Subcutaneous abdominal adipose tissue (tissue), 5 donors: ENCODE measurements at regions not wholly inside any gene's neighbourhood (a gene's known extent, or its start where the extent isn't known, plus 50 kb on each side); places are given as distances from the start of the nearest gene placed in this dataset.

Experiments used
- H3K27ac ChIP-seq: one replicate; pipeline ENCODE4 v1.7.0; 2013; ENCODE audit warnings: low read depth, mild to moderate bottlenecking, inconsistent platforms, low read length, moderate library complexity
- H3K27me3 ChIP-seq, 5 donors: one replicate each; pipeline ENCODE4 v1.7.0; 2013; ENCODE audit warnings: low read length in 5 of 5, inconsistent platforms in 1 of 5; ENCODE audit not compliant: control insufficient read depth in 5 of 5, insufficient read depth in 4 of 5
- H3K36me3 ChIP-seq, 5 donors: one replicate each; pipeline ENCODE4 v1.7.0; 2013; ENCODE audit warnings: low read length in 5 of 5; ENCODE audit not compliant: control insufficient read depth in 5 of 5, insufficient read depth in 5 of 5
- H3K4me1 ChIP-seq, 5 donors: one replicate each; pipeline ENCODE4 v1.7.0; 2013; ENCODE audit warnings: low read length in 5 of 5, mild to moderate bottlenecking in 3 of 5, moderate library complexity in 1 of 5; ENCODE audit not compliant: control insufficient read depth in 5 of 5, insufficient read depth in 5 of 5
- H3K4me3 ChIP-seq, 5 donors: one replicate each; pipeline ENCODE4 v1.7.0; 2013; ENCODE audit warnings: low read length in 5 of 5, low read depth in 1 of 5
- H3K9ac ChIP-seq, 5 donors: one replicate each; pipeline ENCODE4 v1.7.0; 2013; ENCODE audit warnings: low read length in 5 of 5, mild to moderate bottlenecking in 4 of 5, moderate library complexity in 3 of 5
- H3K9me3 ChIP-seq, 5 donors: one replicate each; pipeline ENCODE4 v1.7.0; 2013; ENCODE audit warnings: low read length in 5 of 5; ENCODE audit not compliant: control insufficient read depth in 5 of 5
- donor health status: healthy.
- donor health status: healthy.
- donor health status: healthy.
- donor health status: healthy.
- donor health status: healthy.

DNA sequence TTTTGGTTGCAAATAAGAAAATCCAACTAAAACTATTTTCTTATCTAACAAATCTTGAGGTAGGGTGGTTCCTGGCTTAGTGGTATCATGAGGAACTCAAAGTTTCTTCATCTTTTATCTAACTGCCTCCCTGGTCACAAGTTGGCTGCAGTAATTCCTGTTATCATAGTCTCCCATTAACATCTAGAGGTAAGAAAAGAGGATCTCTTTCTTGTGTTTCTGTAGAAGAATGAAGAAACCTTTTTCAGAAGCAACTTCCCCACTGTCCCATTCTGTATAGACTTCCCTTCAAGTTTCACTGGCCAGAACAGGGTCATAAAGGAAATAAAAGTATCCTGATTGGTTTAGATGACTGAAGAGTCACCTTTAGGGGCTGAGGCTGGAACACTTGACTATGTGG lies 81.8 kb upstream of the ELL2 start:
- no peak overlapping the region for H3K27ac ChIP-seq
- H3K4me3 ChIP-seq, result no peak overlapping the region
- H3K27me3 ChIP-seq, result no peaks in the 10 kb centered on the region
- no peak overlapping the region for H3K9ac ChIP-seq
- H3K4me1 ChIP-seq, result no peaks in the 10 kb centered on the region
- no peaks in the 10 kb centered on the region for H3K36me3 ChIP-seq
- H3K9me3 ChIP-seq, result no peaks in the 10 kb centered on the region

DNA sequence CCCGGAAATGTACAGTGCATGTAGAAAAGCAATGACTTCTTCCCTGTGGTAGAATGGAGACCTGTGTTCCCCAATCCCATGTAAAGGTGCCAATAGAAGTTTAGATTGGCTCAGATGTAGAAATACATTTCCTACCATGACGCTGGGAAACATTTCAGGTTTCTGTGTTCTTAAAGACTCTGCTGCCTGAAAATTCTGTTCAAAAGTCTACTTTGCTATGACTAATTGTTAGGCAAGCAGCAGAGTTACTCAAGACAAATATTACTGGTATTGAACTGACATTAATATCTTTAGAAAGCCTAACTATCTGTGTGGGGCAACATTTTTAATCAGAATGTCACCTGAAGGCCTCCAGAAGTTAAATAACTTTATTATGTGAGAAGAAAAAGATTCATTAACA lies 75.5 kb upstream of the ELL2 start:
- no peaks in the 10 kb centered on the region for H3K4me1 ChIP-seq
- no peak overlapping the region for H3K9ac ChIP-seq
- no peaks in the 10 kb centered on the region for H3K27me3 ChIP-seq
- no peak overlapping the region for H3K4me3 ChIP-seq
- no peak overlapping the region for H3K27ac ChIP-seq
- H3K9me3 ChIP-seq, result peaks cover 0 to 4% (median 0%) of the 10 kb centered on the region in 5 donors
- no peaks in the 10 kb centered on the region for H3K36me3 ChIP-seq

DNA sequence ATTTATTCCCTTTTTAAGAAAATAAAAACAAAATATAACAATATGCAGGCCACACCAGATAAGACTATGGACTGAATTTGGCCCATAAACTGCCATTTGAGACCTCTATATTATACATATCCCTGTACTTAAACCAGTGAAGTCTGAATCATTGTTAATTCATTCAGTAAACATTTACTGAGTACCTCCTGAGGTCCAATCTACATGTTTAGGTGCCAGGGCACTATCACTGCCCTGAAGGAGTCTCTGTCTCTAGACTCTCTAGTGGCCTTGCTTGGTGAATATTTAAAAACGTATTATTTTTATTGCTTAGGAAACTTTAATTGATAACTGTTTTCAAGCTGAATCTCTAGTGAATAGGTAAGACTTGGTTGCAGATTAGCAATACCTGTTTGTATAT lies 74.7 kb upstream of the ELL2 start:
- Histone ChIP-seq H3K9me3 (peaks cover 0 to 7% (median 0%) of the 10 kb centered on the region in 5 donors), H3K36me3 (no peaks in the 10 kb centered on the region), H3K27me3 (no peaks in the 10 kb centered on the region), H3K9ac (no peak overlapping the region), H3K27ac (no peak overlapping the region), H3K4me3 (no peak overlapping the region), H3K4me1 (no peaks in the 10 kb centered on the region)

DNA sequence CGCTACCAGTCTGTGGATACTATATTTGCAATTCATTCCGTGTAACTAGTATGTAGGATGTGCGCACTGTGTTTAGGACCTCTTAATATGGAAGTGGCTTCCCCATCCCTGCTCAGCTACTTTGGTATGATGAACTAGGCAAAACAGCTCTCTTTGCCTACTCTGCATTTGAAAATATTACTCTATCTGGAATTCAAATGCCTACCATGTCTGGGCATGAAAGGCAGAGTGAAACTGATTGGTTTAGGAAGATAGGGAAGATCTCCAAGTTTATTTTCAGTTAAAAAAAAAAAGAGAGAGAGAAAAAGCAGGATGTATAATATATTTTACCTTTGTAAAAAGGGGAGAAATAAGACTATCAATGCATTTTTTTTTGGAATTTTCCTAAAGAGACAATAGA lies 74.1 kb upstream of the ELL2 start:
- no peaks in the 10 kb centered on the region for H3K36me3 ChIP-seq
- no peak overlapping the region for H3K9ac ChIP-seq
- H3K27ac ChIP-seq, result no peak overlapping the region
- H3K9me3 ChIP-seq, result peaks cover 0 to 7% (median 0%) of the 10 kb centered on the region in 5 donors
- H3K4me1 ChIP-seq, result no peaks in the 10 kb centered on the region
- H3K4me3 ChIP-seq, result no peak overlapping the region
- no peaks in the 10 kb centered on the region for H3K27me3 ChIP-seq

DNA sequence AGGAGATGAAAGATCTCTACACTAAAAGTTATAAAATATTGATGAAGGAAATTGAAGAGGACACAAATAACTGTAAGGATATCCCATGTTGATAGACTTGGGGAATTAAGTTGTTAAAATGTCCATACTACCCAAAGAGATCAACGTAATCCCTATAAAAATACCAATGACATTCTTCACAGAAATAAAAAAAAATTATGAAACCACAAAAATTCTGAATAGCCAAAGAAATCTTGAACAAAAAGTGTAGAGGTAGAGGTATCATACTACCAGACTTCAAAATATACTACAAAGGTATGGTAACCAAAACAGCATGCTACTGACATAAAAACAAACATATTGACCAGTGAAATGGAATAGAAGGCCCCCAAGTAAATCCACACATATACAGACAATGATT lies 71.5 kb upstream of the ELL2 start:
- Histone ChIP-seq H3K9me3 (peaks cover 0 to 7% (median 0%) of the 10 kb centered on the region in 5 donors), H3K27ac (no peak overlapping the region), H3K36me3 (no peaks in the 10 kb centered on the region), H3K4me3 (no peak overlapping the region), H3K27me3 (no peaks in the 10 kb centered on the region), H3K4me1 (no peaks in the 10 kb centered on the region), H3K9ac (no peak overlapping the region)

DNA sequence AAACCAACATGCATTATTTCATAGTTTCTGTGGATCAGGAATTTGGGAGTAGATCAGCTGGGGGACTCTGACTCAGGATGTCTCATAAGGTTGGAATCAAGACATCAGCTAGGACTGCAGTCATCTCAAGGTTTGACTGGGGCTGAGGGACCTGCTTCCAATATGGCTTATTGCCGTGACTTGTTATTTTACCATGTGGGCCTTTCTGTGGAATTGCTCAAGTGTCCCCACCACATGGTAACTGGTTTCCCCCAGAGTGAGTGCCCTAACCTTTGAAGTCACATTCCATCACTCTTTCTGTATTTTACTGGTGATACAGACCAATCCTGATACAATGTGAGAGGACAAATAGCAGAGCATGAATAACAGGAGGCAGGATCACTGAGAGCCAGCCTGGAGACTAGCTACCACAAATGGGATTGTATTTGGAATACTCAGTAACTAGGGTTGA lies 70.2 kb upstream of the ELL2 start:
- peaks cover 0 to 2% (median 0%) of the 10 kb centered on the region in 5 donors for H3K9me3 ChIP-seq
- H3K27ac ChIP-seq, result no peak overlapping the region
- no peaks in the 10 kb centered on the region for H3K4me1 ChIP-seq
- H3K4me3 ChIP-seq, result no peak overlapping the region
- no peak overlapping the region for H3K9ac ChIP-seq
- no peaks in the 10 kb centered on the region for H3K36me3 ChIP-seq
- H3K27me3 ChIP-seq, result no peaks in the 10 kb centered on the region

DNA sequence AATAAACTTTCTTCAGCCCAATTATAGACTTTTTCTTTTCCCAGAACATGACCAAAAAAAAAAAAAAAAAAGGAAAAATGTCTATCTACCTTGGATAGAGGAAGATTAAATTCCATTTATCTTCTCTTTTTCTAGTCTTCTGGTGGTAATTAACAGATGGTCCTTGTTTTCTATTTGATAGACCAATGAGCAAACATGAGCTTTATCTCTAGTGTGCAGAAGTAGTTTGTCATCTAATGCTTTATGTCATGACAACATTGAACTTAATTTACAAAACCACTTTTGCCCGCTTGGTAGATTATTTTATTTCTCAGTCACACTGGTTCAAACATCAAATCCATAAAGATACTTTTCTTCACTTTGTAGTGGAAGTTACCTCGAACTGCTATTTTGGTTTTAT lies 69.5 kb upstream of the ELL2 start:
- H3K9ac ChIP-seq, result no peak overlapping the region
- no peak overlapping the region for H3K4me3 ChIP-seq
- no peaks in the 10 kb centered on the region for H3K4me1 ChIP-seq
- no peaks in the 10 kb centered on the region for H3K36me3 ChIP-seq
- H3K9me3 ChIP-seq, result peaks cover 0 to 2% (median 0%) of the 10 kb centered on the region in 5 donors
- H3K27ac ChIP-seq, result no peak overlapping the region
- no peaks in the 10 kb centered on the region for H3K27me3 ChIP-seq

DNA sequence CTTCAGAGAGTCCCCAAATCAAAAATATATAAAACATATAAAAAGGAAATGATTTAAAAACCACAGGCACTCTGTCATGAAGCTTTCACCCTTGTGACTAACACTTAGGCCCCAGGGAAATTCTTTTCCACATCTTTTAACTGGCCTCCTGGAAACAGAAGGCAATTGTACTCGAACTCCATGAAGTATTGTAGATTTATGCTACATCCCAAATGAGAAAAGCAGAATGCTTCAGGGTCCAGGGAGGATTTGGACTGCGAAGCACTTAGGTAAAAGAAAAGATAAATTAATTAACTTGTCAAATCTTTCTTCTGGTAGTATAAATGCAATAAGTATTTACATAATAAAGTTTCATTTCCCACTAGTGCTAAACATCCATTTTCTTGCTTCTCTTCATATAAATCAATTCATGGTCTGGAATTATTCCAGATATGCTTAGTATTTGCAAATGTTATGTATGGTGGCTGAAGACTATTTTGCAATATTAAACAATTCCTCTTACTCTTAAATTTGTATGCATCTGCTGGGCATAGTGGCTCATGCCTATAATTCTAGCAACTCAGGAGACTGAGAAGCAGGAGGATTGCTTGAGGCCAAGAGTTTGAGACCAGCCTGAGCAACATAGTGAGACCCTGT lies 64.9 kb upstream of the ELL2 start:
- H3K27me3 ChIP-seq, result no peaks in the 10 kb centered on the region
- no peak overlapping the region for H3K9ac ChIP-seq
- H3K9me3 ChIP-seq, result no peaks in the 10 kb centered on the region
- no peaks in the 10 kb centered on the region for H3K36me3 ChIP-seq
- no peak overlapping the region for H3K27ac ChIP-seq
- peaks cover 0 to 7% (median 0%) of the 10 kb centered on the region in 5 donors for H3K4me1 ChIP-seq
- H3K4me3 ChIP-seq, result no peak overlapping the region

DNA sequence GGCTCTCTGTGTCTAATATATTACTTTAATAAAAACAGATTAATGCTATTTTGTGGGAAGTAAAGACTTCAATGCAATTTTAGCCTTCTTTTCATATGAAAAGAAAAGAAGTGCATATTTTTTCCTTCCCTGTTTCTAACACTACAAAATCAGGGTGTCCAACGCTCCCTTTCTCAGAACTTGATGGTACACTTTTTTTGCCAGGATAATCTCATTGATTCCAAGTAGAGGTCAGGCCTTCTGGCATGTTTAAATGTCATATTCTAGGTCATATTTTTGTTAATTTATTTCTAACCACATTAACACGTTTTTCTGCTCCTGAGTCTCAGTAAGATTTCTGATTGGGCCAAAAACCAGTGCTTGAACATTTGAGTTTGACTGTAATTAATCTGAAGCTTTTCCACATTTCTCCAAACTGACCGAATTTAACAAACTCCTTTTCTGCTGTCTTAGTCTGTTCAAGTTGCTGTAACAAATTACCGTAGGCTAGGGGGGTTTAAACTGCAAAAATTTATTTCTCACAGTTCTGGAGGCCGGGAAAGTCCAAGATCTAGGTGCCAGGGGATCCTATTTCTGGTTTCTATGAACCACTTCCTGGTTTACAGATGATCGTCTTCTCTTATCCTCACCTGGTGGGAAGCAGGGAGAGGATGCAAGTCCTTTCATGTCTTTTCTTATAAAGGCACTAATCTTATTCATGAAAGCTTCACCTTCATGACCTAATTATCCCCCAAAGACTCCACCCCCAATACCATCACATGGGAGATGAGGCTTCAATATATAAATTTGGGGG lies 63.2 kb upstream of the ELL2 start:
- Histone ChIP-seq H3K36me3 (no peaks in the 10 kb centered on the region), H3K4me3 (no peak overlapping the region), H3K27me3 (no peaks in the 10 kb centered on the region), H3K4me1 (peaks cover 0 to 7% (median 0%) of the 10 kb centered on the region in 5 donors), H3K9ac (no peak overlapping the region), H3K27ac (no peak overlapping the region), H3K9me3 (no peaks in the 10 kb centered on the region)

DNA sequence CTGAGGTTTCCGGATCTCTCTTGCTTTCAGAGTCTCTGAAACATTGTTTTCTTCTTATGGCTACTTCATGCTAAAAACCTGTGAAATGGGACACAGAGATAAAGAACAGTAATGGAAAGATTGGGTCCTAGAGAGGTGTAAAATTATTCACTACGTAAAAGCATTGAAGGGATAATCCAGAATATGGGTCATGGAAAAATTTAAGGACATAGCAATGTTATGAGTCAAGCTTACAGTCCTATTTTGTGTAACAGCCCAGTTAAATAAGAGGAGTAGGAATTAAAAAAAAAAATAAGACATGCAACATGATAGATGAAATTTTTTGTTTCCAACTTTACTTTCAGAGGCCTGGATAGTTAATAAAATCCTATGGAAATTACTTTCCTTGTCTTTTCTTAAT lies 61.9 kb upstream of the ELL2 start:
- H3K4me1 ChIP-seq, result peaks cover 0 to 7% (median 0%) of the 10 kb centered on the region in 5 donors
- H3K9me3 ChIP-seq, result no peaks in the 10 kb centered on the region
- H3K4me3 ChIP-seq, result no peak overlapping the region
- no peak overlapping the region for H3K27ac ChIP-seq
- no peaks in the 10 kb centered on the region for H3K27me3 ChIP-seq
- H3K36me3 ChIP-seq, result no peaks in the 10 kb centered on the region
- H3K9ac ChIP-seq, result no peak overlapping the region
